NCI-H2196 (cell line): ENCODE measurements at regions not wholly inside any gene's neighbourhood (a gene's known extent, or its start where the extent isn't known, plus 50 kb on each side); places are given as distances from the start of the nearest gene placed in this dataset.
"Not testable (repeated sequence)": the region's sequence is repeated elsewhere in the genome, so short reads cannot be mapped to it uniquely, and the experiment has no call there.

ENCODE experiments used
- DNase-seq: peaks from one replicate; lab custom pipeline; 2025; ENCODE audit not compliant: unreplicated experiment; lab: John Stamatoyannopoulos, UW

DNA sequence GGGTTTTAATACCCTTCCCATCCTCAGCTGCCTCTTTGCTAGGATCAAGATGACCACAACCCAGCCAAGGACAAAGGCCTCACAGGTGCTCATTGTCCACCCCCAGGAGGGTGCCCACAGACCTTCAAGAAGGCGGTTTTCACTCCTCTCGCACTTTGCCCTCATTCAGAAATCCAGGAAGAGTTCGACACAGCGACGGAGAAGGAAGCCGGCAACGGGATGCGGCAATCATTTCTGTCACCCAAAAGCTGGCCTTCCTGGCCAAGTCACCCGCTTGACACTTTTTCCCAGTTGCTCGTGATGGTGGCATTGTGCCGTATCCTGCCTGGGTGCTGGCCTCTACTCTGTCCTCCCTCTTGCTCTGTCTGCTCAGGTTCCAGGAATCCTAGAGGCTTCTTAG is 293.0 kb upstream of the ZNF337 start:
- DNase-seq = not testable (repeated sequence)

DNA sequence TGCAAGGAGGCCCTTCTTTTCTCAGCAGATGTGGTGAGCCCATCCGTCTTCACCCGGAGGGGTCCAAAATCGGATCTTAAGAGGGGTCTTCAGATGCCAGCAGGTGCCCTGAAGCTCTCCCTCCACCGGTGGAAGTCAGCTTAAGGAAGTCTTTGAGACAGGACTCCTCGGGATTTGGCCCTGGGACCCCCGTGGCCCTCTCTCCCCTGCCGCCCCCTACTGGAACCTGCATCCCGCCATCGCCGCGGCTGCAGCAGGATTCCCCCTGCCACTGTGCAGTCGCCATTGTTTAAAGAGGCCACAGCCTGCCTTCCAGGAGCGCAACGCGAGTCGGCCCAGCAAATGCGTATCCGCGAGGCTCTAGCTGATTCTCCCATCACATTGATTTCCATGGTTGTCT is 292.5 kb upstream of the ZNF337 start:
- DNase-seq = no peak

DNA sequence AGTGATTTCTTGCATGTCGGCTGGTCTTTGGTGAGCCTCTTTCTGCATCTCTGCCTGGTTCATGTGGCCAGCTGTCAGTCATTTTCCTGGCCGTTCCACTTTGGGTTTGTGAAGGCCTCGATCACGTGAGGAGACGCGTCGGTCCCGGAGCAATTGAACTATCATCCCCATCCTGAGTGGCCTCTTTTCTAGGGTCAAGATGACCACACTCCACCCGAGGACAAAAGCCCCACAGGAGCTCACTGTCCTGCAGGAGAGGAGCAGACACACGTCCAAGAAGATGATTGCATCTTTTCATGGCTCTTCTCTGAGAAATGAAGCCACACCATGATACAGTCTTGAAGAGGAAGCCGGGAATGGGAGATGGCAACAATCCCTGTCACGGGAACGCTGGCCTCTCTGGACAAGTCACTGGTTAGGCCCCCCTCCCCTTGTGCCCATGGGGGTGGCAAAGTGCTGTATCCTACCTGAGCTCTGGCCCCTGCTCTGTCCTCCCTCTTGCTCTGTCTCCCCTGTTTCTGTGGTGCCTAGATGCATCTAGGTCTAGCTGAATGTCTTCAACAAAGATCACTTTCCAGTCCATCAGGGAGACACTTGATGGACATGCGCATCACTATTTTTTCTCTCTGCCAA is 291.4 kb upstream of the ZNF337 start:
- not testable (repeated sequence) for DNase-seq

DNA sequence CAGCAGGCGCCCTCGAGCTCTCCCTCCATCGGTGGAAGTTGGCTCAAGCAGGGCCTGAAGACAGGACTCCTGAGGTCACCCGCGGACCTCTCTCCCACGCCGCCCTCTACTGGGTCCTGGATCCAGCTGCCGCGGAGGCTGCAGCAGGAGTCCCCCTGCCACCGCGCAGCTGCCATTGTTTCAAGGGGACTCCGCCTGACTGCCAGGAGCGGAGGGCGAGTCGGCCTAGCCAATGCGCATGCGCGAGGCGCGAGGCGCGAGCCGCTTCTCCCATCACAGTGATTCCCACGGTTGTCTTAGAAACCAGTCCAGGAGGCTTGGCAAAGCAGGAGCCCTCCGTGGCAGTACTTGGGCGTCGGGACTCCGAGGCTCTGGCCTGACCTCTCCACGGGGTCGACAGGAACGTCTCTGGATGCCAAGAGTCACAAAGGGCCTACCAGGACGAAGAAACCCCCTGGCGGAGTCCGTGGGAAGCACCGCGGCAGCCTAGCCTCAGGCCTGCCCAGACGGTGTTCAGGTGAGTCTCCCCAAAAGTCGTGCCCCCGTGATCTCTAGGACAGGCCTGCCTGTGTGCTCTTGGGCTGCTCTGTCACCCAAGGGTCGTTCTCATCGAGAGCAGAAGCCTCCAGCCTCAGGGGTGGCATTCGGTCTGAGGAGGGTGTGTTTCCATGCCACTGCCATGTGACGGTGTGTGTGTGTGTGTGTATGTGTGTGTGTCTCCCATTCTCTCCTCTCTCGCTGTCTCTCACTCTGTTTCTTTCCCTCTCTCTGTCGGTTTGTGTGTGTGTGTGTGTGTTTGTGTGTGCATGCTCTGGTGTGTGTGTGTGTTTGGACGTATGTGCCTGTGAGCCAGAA is 290.6 kb upstream of the ZNF337 start:
- DNase-seq = no peak

DNA sequence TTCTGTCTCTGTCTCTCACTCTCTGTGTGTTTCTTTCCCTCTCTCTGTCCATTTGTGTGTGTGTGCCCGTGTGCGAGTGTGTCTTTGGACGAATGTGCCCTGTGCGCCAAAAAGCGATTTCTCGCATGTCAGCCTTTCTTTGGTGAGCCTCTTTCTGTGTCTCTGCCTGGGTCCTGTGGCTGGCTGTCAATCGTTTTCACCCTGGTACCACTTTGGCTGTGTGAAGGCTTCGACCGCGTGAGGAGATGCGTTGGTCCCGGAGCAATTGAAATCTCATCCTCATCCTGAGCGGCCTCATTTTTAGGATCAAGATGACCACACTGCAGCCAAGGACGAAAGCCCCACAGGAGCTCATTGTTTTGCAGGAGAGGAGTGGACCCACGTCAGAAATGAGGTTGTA is 288.9 kb upstream of the ZNF337 start:
- no peak for DNase-seq

DNA sequence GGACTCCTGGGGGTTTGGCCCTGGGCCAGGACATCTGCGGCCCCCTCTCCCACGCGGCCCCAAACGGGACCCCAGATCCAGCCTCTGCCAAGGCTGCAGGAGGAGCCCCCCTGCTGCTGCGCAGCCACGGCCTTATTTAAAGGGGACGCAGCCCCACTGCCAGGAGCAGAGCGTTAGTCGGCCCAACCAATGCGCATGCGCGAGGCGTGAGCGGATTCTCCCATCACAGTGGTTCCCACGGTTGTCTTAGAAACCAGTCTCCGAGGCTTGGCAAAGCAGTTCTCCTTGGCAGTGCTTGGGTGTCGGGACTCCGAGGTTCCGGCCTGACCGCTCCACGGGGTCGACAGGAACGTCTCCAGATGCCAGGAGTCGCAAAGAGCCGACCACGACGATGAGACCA is 288.3 kb upstream of the ZNF337 start:
- DNase-seq = no peak

DNA sequence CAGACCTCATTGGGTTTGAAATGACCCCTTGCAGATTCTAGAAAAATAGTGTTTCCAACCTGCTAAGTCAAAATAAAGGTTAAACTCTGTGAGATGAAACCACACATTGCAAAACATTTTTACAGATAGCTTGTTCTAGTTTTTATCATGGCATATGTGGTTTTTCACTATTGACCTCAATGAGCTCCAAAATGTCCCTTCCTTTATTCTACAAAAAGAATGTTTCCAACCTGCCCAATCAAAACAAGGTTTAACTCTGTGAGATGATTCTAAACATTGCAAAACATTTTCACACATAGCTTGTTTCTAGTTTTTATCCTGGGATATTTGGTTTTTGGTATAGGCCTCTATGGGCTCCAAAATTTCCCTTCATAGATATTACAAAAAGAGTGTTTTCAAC is 286.0 kb upstream of the ZNF337 start:
- DNase-seq = not testable (repeated sequence)

DNA sequence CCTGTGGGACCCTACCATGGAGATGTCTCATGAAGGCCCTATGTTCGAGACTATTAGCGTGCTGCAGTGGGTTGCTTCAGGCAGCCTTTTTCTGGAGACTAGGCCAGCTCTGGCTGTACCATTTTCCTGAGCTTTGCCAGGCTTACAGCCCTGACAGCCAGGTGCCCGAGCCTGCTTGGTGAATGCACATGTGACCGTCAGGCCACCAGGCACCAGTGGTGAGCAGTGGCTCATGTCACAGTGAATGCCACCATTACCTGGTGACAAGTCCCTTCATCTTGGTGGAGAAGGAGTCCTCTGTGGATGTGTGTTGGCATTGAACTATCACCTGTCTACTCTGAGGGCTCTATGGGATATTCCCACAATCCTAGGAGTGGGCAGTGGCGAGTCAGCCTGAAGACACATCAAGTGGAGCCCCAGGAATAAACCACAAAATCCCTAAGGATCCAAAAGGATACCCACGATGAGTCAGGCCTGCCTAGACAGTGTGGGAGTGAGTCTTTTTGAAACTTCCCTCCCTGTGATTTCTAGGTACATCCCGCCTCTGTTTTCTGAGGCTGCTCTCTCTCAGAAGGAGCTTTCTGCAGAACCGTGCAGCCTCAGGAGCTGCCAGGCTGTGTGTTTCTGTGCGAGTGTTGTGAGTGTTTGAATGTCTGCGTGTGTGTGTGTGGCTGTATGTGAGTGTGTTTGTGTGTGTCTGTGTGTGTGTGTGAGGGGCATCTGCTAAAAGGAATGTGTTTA is 282.0 kb upstream of the ZNF337 start:
- DNase-seq = not testable (repeated sequence)

DNA sequence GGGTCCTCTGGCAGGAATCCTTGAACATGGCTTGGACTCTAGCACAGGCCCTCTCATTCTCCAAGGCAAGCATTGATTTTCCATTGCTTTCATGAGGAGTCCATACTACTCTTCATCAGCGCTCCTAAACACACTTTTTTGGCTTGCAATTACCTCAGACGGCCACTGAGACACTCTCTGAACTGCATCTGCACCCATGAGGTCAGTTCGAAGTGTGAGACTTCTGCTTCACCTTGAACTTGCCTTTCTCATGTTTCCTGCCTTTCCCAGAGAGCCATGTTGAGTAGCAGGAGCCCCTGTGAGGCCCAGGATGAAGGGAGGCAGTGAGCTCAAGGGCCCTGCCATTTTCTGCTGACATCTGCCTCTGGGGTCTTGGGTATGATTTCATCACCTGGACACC is 279.2 kb upstream of the ZNF337 start:
- DNase-seq = not testable (repeated sequence)

DNA sequence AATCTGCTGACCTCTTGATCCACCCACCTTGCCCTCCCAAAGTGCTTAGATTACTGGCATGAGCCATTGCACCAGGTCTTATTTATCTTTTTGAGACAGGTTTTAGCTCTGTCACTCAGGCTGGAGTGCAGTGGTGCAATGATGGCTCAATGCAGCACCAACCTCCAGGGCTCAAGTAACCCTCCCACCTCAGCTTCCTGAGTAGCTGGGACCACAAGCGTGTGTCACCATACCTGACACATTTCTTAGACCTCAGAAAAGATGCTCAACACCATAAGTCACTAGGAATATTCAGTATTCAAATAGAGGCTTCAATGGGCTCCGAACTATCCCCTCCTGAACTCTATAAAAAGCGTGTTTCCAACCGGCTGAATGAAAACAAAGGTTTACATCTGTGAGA is 268.6 kb upstream of the ZNF337 start:
- DNase-seq = not testable (repeated sequence)

DNA sequence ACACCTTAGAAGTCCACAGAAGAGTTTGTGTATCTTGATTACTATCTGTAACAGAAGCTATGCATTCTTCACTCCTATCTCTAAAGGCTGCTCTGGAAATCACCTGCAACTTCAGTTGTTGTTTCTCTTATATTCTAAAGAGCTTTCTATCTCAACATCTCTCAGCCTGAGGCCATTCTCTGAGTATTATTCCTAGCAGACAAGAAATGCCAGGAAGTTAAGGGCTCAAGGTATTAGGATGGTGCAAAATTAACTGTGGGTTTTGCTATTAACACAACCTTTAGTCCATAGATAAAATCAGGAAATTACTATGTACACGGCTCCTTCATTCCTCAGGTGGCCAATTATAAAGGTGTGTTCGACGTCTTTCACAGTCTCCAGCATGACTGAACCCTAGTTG is 257.2 kb upstream of the ZNF337 start:
- DNase-seq = not testable (repeated sequence)

DNA sequence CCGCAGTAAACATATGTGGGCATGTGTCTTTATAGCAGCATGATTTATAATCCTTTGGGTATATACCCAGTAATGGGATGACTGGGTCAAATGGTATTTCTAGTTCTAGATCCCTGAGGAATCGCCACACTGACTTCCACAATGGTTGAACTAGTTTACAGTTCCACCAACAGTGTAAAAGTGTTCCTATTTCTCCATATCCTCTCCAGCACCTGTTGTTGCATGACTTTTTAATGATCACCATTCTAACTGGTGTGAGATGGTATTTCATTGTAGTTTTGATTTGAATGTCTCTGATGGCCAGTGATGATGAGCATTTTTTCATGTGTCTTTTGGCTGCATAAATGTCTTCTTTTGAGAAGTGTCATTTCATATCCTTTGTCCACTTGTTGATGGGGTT is 238.6 kb upstream of the ZNF337 start:
- not testable (repeated sequence) for DNase-seq

DNA sequence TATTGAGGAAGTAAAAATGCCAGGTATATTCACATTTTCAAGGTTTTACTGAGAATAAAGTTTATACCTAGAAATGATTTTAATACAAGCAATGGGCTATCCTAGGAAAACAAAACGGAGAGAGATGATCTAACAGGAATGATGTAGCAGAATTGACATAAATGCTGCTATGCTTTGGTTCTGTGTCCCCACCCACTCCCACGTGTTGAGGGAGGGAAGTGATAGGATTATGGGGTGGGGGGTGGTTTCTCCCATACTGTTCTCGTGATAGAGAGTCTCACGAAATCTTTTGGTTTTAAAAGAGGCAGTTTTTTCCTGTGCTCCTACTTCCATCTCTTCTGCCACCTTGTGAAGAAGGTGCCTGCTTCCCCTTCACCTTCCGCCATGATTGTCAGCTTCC is 236.2 kb upstream of the ZNF337 start:
- DNase-seq = not testable (repeated sequence)

DNA sequence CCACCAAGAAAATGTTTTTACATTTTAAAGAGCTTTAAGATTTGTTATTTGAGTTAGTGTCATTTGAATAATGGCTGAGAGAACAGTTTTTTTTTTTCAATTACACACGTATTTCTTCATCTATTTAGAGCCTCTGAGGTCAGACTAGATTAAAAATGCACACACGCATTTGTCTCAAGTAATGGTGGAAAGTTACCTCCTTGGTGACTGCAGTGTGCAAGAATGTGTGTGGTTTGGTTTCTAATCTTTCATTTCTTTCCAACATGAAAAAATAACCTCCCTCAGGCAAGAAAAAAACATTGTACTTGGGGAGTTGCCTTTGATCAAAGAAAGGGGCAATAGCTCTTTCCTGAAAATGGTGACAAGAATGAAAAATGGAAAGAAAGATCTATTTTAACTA is 235.5 kb upstream of the ZNF337 start:
- DNase-seq = not testable (repeated sequence)

DNA sequence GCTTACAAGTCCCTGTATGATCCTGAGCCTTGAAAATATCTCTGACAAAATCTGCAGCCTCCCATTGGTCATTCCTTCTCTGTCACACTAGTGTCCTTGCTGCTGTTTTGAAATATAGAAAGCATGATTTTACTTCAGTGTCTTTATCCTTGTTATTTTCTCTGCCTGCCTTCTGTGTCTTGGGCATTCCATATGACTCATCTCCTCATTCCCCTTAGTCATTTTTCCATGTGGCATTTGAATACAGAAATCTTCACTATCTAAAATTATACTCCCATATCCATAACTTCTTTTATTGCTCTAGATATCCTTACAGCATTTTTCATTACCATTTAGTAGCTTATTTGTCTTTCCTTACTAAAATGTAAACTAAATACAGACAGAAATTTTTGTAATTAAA is 205.7 kb upstream of the ZNF337 start:
- not testable (repeated sequence) for DNase-seq

DNA sequence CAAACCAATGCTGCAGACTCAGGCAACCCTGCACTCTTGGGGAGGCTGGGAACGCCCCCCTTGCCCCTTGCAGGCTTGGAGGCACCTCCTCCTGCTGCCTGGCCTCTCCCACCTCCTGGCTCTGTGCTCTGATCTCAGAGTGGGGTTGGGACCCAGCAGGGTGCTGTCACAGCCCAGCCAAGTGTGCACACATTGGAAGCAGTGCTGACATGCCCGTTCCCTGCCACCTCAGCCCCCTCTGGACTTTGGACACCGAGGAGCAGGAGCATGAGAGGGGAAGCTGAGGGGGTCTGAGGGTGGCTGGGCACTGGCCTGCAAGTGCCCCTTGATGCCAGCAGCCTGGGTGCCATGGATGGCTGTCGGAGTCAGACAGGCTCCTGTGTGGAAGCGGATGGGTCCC is 202.0 kb upstream of the ZNF337 start:
- not testable (repeated sequence) for DNase-seq

DNA sequence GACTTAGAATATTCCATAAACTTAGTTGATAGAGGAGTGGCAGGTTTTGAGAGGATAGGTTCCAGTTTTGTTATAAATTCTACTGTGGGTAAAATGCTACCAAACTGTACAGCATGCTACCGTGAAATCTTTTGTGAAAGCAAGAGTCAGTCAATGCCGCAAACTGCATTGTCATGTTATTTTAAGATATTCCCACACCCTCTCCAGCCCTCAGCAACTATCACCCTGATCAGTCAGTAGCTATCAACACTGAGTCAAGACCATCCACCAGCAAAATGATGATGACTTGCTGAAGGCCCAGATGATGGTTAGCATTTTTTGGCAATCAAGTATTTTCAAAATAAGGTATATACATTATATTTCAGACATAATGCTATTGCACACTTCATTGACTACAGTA is 182.4 kb upstream of the ZNF337 start:
- DNase-seq = not testable (repeated sequence)

DNA sequence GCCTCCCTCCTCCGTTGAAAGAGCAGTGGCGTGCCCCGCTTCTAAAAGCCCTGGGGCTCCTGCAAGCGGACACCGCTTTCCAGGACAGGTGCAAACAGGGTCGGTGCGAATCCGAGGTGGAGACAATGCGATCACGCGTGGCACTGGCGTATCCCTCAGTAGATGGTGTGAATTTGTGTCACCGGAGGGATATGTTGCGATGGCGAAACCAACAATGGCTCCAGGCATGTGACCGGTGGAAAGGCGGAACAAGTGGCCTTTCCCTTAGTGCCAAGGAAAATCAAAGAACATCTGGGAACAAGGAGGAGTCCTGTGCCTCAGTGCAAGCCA is 172.0 kb upstream of the ZNF337 start:
- not testable (repeated sequence) for DNase-seq

DNA sequence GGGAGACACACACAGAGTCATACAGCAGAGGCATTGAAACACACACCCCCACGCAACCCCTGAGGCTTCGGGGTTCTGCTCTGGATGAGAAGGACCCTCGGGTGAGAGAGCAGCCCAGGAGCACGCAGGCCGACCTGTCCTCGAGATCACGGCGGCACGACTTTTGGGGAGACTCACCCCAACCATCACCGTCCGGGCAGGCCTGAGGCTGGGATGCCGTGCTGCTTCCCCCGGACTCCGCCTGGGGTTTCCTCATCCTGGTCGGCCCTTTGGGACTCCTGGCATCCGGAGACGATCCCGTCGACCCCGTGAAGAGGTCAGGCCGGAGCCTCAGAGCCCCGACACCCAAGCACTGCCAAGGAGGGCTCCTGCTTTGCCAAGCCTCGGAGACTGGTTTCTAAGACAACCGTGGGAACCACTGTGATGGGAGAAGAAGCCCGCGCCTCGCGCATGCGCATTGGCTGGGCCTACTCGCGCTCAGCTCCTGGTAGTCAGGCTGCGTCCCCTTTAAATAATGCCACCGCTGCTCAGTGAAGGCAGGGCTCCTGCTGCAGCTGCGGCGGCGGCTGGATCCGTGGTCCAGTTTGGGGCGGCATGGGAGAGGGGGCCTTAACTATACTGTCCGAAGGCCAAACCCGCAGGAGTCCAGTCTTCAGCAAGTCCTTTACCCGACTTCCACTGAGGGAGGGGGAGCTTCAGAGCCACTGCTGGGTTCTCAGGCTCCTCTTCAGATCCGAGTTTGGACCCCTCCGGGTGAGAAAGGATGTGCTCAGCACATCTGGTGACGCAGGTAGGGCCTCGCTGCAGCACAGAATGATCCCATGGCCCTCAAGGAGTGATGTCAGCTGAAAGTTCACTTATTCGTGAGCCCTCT is 171.4 kb upstream of the ZNF337 start:
- DNase-seq = no peak

DNA sequence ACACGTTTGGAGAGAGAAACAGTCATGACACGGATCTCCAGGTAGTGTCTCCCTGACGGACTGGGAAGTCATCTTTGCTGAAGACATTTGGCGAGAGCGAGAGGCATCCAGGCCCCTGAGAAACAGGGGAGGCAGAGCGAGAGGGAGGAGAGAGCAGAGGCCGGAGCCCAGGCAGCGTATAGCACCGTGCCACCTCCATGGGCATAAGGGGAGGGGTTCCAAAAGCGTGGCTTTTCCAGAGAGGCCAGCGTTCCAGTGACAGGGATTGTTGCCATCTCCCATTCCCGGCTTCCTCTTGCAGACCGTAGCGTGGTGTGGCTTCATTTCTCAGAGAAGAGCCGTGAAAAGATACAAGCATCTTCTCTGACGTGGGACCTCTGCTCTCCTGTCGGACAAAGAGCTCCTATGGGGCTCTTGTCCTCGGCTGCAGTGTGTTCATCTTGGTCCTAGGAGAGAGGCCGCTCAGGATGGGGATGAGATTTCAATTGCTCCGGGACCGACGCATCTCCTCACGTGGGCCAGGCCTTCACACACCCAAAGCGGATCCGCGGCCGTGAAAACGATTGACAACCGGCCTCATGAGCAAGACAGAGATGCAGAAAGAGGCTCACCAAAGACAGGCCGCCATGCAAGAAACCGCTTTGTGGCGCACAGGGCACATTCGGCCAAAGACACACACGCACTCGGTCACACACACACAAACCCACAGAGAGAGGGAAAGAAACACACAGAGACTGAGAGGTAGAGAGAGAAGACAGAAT is 170.5 kb upstream of the ZNF337 start:
- DNase-seq = not testable (repeated sequence)
